Spleen (tissue), 7 donors: ENCODE measurements at regions not wholly inside any gene's neighbourhood (a gene's known extent, or its start where the extent isn't known, plus 50 kb on each side); places are given as distances from the start of the nearest gene placed in this dataset.

Experiments
- POLR2AphosphoS5 ChIP-seq, 3 donors: sonication (generic); formaldehyde crosslinking; IDR thresholded peaks; one replicate each; pipeline ENCODE4 v1.5.1; 2017; ENCODE audit warnings: antibody characterized with exemption in 3 of 3
- TF ChIP-seq, protein P1 (sequence below), 11 experiments: fragments of 200-600 bp in 7 of 11; fragments of 450-650 bp in 4 of 11; sonication (generic) in 4 of 11; IDR thresholded peaks in 8 of 11; conservative IDR thresholded peaks in 3 of 11; 1 replicate in 7 of 11; 2 replicates in 4 of 11; pipeline versions ENCODE4 v1.4.0 to v1.8.0; 2016 to 2021; ENCODE audit warnings: antibody characterized with exemption in 11 of 11, inconsistent platforms in 4 of 11, mild to moderate bottlenecking in 1 of 11
- donor health status: DM: no; HTN: no; CAD: no; lungs with moderate emphysema.
- donor health status: DM: no; HTN: no; CAD: no.
- donor health status: DM: no; HTN: no; CAD: no.

DNA sequence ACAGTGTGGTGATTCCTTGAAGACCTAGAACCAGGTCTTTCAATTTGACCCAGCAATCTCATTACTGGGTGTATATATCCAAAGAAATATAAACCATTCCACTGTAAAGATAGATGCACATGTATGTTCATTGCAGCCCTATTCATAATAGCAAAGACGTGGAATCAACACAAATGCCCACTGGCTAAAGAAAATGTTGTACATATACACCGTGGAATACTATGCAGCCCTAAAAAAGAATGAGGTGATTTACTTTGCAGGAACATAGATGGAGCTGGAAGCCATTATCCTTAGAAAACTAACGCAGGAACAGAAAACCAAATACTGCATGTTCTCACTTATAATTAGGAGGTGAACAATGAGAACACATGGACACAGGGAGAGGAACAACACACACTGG, 278.0 kb upstream of the KCND2 start:
- no peak for TF ChIP-seq POLR2AphosphoS5 (IDR thresholded peaks at IDR 0.05)
- TF ChIP-seq, protein P1, sequence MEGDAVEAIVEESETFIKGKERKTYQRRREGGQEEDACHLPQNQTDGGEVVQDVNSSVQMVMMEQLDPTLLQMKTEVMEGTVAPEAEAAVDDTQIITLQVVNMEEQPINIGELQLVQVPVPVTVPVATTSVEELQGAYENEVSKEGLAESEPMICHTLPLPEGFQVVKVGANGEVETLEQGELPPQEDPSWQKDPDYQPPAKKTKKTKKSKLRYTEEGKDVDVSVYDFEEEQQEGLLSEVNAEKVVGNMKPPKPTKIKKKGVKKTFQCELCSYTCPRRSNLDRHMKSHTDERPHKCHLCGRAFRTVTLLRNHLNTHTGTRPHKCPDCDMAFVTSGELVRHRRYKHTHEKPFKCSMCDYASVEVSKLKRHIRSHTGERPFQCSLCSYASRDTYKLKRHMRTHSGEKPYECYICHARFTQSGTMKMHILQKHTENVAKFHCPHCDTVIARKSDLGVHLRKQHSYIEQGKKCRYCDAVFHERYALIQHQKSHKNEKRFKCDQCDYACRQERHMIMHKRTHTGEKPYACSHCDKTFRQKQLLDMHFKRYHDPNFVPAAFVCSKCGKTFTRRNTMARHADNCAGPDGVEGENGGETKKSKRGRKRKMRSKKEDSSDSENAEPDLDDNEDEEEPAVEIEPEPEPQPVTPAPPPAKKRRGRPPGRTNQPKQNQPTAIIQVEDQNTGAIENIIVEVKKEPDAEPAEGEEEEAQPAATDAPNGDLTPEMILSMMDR (IDR thresholded peaks at IDR 0.05 in 8 of 11, conservative IDR thresholded peaks at IDR 0.05 in 3 of 11), result no peak
